ENCODE measurements at regions not wholly inside any gene's neighbourhood (a gene's known extent, or its start where the extent isn't known, plus 50 kb on each side); places are given as distances from the start of the nearest gene placed in this dataset.
"Not testable (repeated sequence)": the region's sequence is repeated elsewhere in the genome, so short reads cannot be mapped to it uniquely, and the experiment has no call there.

DNA sequence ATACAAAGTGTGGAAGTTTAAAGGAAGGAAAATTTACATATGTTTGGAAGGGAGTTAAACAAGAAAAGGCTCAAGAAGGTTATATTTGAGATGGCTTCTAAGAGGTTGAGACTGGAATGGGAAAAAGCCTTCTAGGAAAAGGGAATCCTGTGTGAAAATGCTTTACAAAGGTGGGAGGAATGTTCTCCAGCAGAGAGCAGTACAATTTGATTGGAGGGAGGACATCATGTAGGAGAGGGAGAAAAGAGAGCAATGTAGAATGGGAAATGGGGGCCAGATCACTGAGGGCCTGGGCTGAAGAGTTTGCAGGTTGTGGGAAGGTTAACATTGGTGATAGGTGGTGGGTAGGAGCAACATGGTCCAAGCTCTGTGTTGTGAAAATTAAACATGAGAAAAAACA, 366.9 kb downstream of the XPNPEP1 start:
- no peaks in the 10 kb centered on the region for H3K9me3 ChIP-seq (ENCODE audit: control insufficient read depth in 4 of 4, low read length in 3 of 4)
- no peak for DNase-seq (ENCODE audit: low spot score)
- no peaks in the 10 kb centered on the region for H3K27me3 ChIP-seq (ENCODE audit: control insufficient read depth in 4 of 4, insufficient read depth in 4 of 4, low read length in 3 of 4)
- H3K4me3 ChIP-seq (ENCODE audit: low read depth in 1 of 3, low read length in 3 of 3): no peak overlapping the region
- H3K27ac ChIP-seq (ENCODE audit: low read depth in 1 of 2, low read length in 2 of 2): no peak overlapping the region
- H3K9ac ChIP-seq (ENCODE audit: low read depth in 1 of 2, low read length in 2 of 2): no peak overlapping the region
- H3K36me3 ChIP-seq (ENCODE audit: control insufficient read depth in 4 of 4, insufficient read depth in 3 of 4, low read depth in 1 of 4, low read length in 3 of 4): no peaks in the 10 kb centered on the region
- no peaks in the 10 kb centered on the region for H3K4me1 ChIP-seq (ENCODE audit: control insufficient read depth in 4 of 4, insufficient read depth in 4 of 4, low read length in 3 of 4)
- TF ChIP-seq GABPA (IDR thresholded peaks at IDR 0.05 in 1 of 2, conservative IDR thresholded peaks at IDR 0.05 in 1 of 2): no peak
- TF ChIP-seq RXRA (IDR thresholded peaks at IDR 0.05): no peak
- TF ChIP-seq EGR1 (IDR thresholded peaks at IDR 0.05; ENCODE audit: low read depth in 2 of 2): no peak
- TF ChIP-seq, protein P1, sequence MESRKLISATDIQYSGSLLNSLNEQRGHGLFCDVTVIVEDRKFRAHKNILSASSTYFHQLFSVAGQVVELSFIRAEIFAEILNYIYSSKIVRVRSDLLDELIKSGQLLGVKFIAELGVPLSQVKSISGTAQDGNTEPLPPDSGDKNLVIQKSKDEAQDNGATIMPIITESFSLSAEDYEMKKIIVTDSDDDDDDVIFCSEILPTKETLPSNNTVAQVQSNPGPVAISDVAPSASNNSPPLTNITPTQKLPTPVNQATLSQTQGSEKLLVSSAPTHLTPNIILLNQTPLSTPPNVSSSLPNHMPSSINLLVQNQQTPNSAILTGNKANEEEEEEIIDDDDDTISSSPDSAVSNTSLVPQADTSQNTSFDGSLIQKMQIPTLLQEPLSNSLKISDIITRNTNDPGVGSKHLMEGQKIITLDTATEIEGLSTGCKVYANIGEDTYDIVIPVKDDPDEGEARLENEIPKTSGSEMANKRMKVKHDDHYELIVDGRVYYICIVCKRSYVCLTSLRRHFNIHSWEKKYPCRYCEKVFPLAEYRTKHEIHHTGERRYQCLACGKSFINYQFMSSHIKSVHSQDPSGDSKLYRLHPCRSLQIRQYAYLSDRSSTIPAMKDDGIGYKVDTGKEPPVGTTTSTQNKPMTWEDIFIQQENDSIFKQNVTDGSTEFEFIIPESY (IDR thresholded peaks at IDR 0.05): no peak
- TF ChIP-seq RAD21 (IDR thresholded peaks at IDR 0.05): no peak
- TF ChIP-seq, protein P2, sequence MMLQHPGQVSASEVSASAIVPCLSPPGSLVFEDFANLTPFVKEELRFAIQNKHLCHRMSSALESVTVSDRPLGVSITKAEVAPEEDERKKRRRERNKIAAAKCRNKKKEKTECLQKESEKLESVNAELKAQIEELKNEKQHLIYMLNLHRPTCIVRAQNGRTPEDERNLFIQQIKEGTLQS (IDR thresholded peaks at IDR 0.05): no peak
- TF ChIP-seq NR2F2 (IDR thresholded peaks at IDR 0.05): no peak

DNA sequence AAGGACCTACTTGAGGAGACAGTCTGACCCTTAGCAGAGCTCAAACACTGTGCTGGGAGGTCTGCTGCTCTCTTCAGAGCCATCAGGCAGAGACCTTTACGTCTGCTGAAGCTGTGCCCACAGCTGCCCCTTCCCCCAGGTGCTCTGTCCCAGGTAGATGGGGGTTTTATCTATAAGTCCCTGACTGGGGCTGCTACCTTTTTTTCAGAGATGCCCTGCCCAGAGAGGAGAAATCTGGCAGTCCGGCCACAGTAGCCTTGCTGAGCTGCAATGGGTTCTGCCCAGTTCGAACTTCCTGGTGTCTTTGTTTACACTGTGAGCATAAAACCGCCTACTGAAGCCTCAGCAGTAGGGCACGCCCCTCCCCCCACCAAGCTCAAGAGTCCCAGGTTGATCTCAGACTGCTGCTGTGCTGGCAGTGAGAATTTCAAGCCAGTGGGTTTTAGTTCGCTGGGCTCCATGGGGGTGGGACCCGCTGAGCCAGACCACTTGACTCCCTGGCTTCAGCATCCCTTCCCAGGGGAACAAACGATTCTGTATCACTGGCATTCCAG, 381.2 kb downstream of the XPNPEP1 start:
- not testable (repeated sequence) for DNase-seq (ENCODE audit: low spot score); H3K27ac ChIP-seq (ENCODE audit: low read depth in 1 of 2, low read length in 2 of 2); H3K27me3 ChIP-seq (ENCODE audit: control insufficient read depth in 4 of 4, insufficient read depth in 4 of 4, low read length in 3 of 4); H3K9ac ChIP-seq (ENCODE audit: low read depth in 1 of 2, low read length in 2 of 2); H3K36me3 ChIP-seq (ENCODE audit: control insufficient read depth in 4 of 4, insufficient read depth in 3 of 4, low read depth in 1 of 4, low read length in 3 of 4); H3K4me1 ChIP-seq (ENCODE audit: control insufficient read depth in 4 of 4, insufficient read depth in 4 of 4, low read length in 3 of 4); H3K4me3 ChIP-seq (ENCODE audit: low read depth in 1 of 3, low read length in 3 of 3); H3K9me3 ChIP-seq (ENCODE audit: control insufficient read depth in 4 of 4, low read length in 3 of 4)
- 43% methylated on average over 8 of the region's 8 CpGs for WGBS

DNA sequence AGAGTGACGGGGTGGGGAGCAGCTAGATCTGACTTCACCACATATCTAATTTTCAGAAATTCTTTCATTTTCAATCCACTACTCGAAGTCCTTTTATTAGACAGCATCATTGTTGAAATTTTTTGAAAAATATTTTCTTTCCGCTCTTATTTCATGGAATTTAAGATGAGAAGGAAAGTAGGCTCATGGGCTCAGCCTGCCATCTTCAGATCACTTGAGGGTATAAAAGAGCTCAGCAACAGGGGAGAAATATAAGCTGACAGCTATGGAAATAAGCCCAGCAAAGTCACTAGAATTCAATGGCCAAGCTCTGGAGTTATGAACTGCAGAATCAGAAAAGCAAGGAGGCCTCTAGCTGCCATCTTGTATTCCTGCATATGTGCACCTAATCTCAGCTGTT, 389.1 kb downstream of the XPNPEP1 start:
- no peak overlapping the region for H3K4me3 ChIP-seq (ENCODE audit: low read depth in 1 of 3, low read length in 3 of 3)
- no peak for DNase-seq (ENCODE audit: low spot score)
- H3K9ac ChIP-seq (ENCODE audit: low read depth in 1 of 2, low read length in 2 of 2): no peak overlapping the region
- TF ChIP-seq HNF4G (IDR thresholded peaks at IDR 0.05): no peak
- TF ChIP-seq FOXA2 (IDR thresholded peaks at IDR 0.05): no peak
- TF ChIP-seq, protein P3, sequence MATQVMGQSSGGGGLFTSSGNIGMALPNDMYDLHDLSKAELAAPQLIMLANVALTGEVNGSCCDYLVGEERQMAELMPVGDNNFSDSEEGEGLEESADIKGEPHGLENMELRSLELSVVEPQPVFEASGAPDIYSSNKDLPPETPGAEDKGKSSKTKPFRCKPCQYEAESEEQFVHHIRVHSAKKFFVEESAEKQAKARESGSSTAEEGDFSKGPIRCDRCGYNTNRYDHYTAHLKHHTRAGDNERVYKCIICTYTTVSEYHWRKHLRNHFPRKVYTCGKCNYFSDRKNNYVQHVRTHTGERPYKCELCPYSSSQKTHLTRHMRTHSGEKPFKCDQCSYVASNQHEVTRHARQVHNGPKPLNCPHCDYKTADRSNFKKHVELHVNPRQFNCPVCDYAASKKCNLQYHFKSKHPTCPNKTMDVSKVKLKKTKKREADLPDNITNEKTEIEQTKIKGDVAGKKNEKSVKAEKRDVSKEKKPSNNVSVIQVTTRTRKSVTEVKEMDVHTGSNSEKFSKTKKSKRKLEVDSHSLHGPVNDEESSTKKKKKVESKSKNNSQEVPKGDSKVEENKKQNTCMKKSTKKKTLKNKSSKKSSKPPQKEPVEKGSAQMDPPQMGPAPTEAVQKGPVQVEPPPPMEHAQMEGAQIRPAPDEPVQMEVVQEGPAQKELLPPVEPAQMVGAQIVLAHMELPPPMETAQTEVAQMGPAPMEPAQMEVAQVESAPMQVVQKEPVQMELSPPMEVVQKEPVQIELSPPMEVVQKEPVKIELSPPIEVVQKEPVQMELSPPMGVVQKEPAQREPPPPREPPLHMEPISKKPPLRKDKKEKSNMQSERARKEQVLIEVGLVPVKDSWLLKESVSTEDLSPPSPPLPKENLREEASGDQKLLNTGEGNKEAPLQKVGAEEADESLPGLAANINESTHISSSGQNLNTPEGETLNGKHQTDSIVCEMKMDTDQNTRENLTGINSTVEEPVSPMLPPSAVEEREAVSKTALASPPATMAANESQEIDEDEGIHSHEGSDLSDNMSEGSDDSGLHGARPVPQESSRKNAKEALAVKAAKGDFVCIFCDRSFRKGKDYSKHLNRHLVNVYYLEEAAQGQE (IDR thresholded peaks at IDR 0.05): no peak
- no peak for TF ChIP-seq RAD21 (IDR thresholded peaks at IDR 0.05)
- no peak for TF ChIP-seq YY1 (IDR thresholded peaks at IDR 0.05)
- no peak for TF ChIP-seq HNF4A (conservative IDR thresholded peaks at IDR 0.05)
- TF ChIP-seq, protein P1 (IDR thresholded peaks at IDR 0.05): no peak
- TF ChIP-seq NR2F2 (IDR thresholded peaks at IDR 0.05): no peak
- TF ChIP-seq GABPA (IDR thresholded peaks at IDR 0.05 in 1 of 2, conservative IDR thresholded peaks at IDR 0.05 in 1 of 2): no peak
- no peak for TF ChIP-seq FOXA1 (IDR thresholded peaks at IDR 0.05)
- TF ChIP-seq RXRA (IDR thresholded peaks at IDR 0.05): no peak
- no peak for TF ChIP-seq SP1 (IDR thresholded peaks at IDR 0.05)
- TF ChIP-seq TAF1 (conservative IDR thresholded peaks at IDR 0.05): no peak
- TF ChIP-seq, protein P4, sequence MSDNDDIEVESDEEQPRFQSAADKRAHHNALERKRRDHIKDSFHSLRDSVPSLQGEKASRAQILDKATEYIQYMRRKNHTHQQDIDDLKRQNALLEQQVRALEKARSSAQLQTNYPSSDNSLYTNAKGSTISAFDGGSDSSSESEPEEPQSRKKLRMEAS (IDR thresholded peaks at IDR 0.05): no peak
- TF ChIP-seq, protein P5, sequence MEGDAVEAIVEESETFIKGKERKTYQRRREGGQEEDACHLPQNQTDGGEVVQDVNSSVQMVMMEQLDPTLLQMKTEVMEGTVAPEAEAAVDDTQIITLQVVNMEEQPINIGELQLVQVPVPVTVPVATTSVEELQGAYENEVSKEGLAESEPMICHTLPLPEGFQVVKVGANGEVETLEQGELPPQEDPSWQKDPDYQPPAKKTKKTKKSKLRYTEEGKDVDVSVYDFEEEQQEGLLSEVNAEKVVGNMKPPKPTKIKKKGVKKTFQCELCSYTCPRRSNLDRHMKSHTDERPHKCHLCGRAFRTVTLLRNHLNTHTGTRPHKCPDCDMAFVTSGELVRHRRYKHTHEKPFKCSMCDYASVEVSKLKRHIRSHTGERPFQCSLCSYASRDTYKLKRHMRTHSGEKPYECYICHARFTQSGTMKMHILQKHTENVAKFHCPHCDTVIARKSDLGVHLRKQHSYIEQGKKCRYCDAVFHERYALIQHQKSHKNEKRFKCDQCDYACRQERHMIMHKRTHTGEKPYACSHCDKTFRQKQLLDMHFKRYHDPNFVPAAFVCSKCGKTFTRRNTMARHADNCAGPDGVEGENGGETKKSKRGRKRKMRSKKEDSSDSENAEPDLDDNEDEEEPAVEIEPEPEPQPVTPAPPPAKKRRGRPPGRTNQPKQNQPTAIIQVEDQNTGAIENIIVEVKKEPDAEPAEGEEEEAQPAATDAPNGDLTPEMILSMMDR (IDR thresholded peaks at IDR 0.05; ENCODE audit: low read depth, low read length, missing input control): no peak
- no peak for TF ChIP-seq JUND (IDR thresholded peaks at IDR 0.05)
- H3K27ac ChIP-seq (ENCODE audit: low read depth in 1 of 2, low read length in 2 of 2): no peak overlapping the region
- H3K4me1 ChIP-seq (ENCODE audit: control insufficient read depth in 4 of 4, insufficient read depth in 4 of 4, low read length in 3 of 4): no peaks in the 10 kb centered on the region
- H3K27me3 ChIP-seq (ENCODE audit: control insufficient read depth in 4 of 4, insufficient read depth in 4 of 4, low read length in 3 of 4): no peaks in the 10 kb centered on the region
- peaks cover 0 to 4% (median 1%) of the 10 kb centered on the region in 4 donors for H3K9me3 ChIP-seq (ENCODE audit: control insufficient read depth in 4 of 4, low read length in 3 of 4)
- 65% methylated on average over 3 of the region's 3 CpGs for WGBS
- H3K36me3 ChIP-seq (ENCODE audit: control insufficient read depth in 4 of 4, insufficient read depth in 3 of 4, low read depth in 1 of 4, low read length in 3 of 4): no peaks in the 10 kb centered on the region

Data from liver (tissue), 8 donors.